Epithelial cell of proximal tubule (primary cell): ENCODE measurements at regions not wholly inside any gene's neighbourhood (a gene's known extent, or its start where the extent isn't known, plus 50 kb on each side); places are given as distances from the start of the nearest gene placed in this dataset.

Experiments
- DNase-seq: peaks from one replicate; pipeline ENCODE4 v3.0.0-alpha.2; 2011; ENCODE audit warnings: low read depth
- H3K4me3 ChIP-seq: 2 replicates; pipeline ENCODE4 v1.5.1; 2011; ENCODE audit warnings: low read depth, mild to moderate bottlenecking, low read length
- CTCF ChIP-seq: conservative IDR thresholded peaks from 2 replicates; pipeline ENCODE4 v1.5.1; 2012; ENCODE audit warnings: low read depth, mild to moderate bottlenecking, low read length

GRCh38 chr16:82470016-82470415, 156.8 kb upstream of the CDH13 start:
- no peak for TF ChIP-seq CTCF
- DNase-seq: no peak
- no peak overlapping the region for H3K4me3 ChIP-seq

- H3K4me3 ChIP-seq: no peak overlapping the region
- no peak for DNase-seq
- TF ChIP-seq CTCF: no peak
These were observed 162.6 kb upstream of the CDH13 start for GRCh38 chr16:82464187-82464586.

GRCh38 chr16:82460766-82461165, 166.0 kb upstream of the CDH13 start:
- DNase-seq: no peak
- H3K4me3 ChIP-seq: no peak overlapping the region
- no peak for TF ChIP-seq CTCF

- no peak for DNase-seq
- no peak for TF ChIP-seq CTCF
- no peak overlapping the region for H3K4me3 ChIP-seq
These were observed 167.1 kb upstream of the CDH13 start for GRCh38 chr16:82459580-82460256.

GRCh38 chr16:82456683-82457082, 170.1 kb upstream of the CDH13 start:
- H3K4me3 ChIP-seq: no peak overlapping the region
- peak; percentile 81 for TF ChIP-seq CTCF
- no peak for DNase-seq

GRCh38 chr16:82454566-82454965, 172.2 kb upstream of the CDH13 start:
- H3K4me3 ChIP-seq: no peak overlapping the region
- DNase-seq: no peak
- no peak for TF ChIP-seq CTCF

- DNase-seq: no peak
- no peak for TF ChIP-seq CTCF
- H3K4me3 ChIP-seq: no peak overlapping the region
These were observed 172.6 kb upstream of the CDH13 start for GRCh38 chr16:82454152-82454551.
